ENCODE measurements at regions not wholly inside any gene's neighbourhood (a gene's known extent, or its start where the extent isn't known, plus 50 kb on each side); places are given as distances from the start of the nearest gene placed in this dataset.

DNA sequence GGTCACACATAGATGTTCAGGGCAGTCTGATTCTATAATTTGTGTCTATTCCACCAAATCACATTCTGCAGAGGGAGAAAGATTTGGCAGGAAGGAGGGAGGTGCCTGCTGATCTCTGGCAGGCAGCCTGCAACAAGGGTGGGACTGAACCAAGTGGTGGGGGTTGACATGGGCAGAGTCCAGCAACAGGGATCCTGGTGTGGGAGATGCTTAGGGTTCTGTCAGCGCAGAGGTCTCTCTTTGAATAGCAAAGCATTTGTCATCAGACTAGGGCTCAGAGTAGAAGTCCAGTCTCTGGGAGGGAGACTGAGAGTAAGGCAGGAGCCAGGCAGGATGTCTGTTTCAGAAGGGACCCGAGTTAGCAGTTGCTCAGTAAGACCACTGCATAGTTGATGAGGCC is 94.6 kb downstream of the UTP18 start:
- no peak for ATAC-seq
- Histone ChIP-seq H4K20me1 (replicated peaks; ENCODE audit: control insufficient read depth, insufficient read depth, low read length) (no peaks in the 10 kb centered on the region), H3K4me1 (replicated peaks in 1 of 2; ENCODE audit: control insufficient read depth in 2 of 2, insufficient read depth in 2 of 2, low read length in 2 of 2) (no peaks in the 10 kb centered on the region; a peak in 1 of 5 replicates), H3K4me3 (no peak overlapping the region), H3K27ac (ENCODE audit: extremely low read depth, low read depth, low read length) (no peak overlapping the region), H3K36me3 (ENCODE audit: control insufficient read depth, insufficient read depth, low read length) (no peaks in the 10 kb centered on the region), H3K9me1 (ENCODE audit: control insufficient read depth, insufficient read depth, low read length) (no peaks in the 10 kb centered on the region), H2AFZ (ENCODE audit: low read depth, low read length) (no peak overlapping the region), H3K9ac (ENCODE audit: insufficient read depth in 1 of 2, low read depth in 2 of 2, low read length in 2 of 2) (no peak overlapping the region), H3K4me2 (ENCODE audit: insufficient read depth, low read length) (no peak overlapping the region), H3K79me2 (ENCODE audit: control insufficient read depth, insufficient read depth, low read length) (no peaks in the 10 kb centered on the region), H3K9me3 (replicated peaks; ENCODE audit: control insufficient read depth, insufficient read depth, low read depth, low read length) (no peaks in the 10 kb centered on the region), H3K27me3 (ENCODE audit: control insufficient read depth in 2 of 2, insufficient read depth in 2 of 2, low read length in 2 of 2) (peaks cover 2 to 41% of the 10 kb centered on the region in 2 experiments; a peak in 3 of 5 replicates)
- no peak for FAIRE-seq
- ChIA-PET CTCF (ENCODE audit: low intra/inter-chr PET ratio) (no interaction called here), POLR2A (interaction anchor here (0.9 to 1.3 kb wide), 2 partner anchors 9 to 12 kb away, joined by 3 to 5 read pairs; no protein-coding TSS in a partner anchor)
- TF ChIP-seq, protein P1, sequence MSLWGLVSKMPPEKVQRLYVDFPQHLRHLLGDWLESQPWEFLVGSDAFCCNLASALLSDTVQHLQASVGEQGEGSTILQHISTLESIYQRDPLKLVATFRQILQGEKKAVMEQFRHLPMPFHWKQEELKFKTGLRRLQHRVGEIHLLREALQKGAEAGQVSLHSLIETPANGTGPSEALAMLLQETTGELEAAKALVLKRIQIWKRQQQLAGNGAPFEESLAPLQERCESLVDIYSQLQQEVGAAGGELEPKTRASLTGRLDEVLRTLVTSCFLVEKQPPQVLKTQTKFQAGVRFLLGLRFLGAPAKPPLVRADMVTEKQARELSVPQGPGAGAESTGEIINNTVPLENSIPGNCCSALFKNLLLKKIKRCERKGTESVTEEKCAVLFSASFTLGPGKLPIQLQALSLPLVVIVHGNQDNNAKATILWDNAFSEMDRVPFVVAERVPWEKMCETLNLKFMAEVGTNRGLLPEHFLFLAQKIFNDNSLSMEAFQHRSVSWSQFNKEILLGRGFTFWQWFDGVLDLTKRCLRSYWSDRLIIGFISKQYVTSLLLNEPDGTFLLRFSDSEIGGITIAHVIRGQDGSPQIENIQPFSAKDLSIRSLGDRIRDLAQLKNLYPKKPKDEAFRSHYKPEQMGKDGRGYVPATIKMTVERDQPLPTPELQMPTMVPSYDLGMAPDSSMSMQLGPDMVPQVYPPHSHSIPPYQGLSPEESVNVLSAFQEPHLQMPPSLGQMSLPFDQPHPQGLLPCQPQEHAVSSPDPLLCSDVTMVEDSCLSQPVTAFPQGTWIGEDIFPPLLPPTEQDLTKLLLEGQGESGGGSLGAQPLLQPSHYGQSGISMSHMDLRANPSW (CRISPR knock-in tag; IDR thresholded peaks at IDR 0.05), result no peak
- TF ChIP-seq ATF1 (CRISPR knock-in tag; IDR thresholded peaks at IDR 0.05), result no peak
- no peak for TF ChIP-seq ATF1 (tag; IDR thresholded peaks at IDR 0.05)
- TF ChIP-seq MCM3 (IDR thresholded peaks at IDR 0.05), result no peak
- TF ChIP-seq, protein P2, sequence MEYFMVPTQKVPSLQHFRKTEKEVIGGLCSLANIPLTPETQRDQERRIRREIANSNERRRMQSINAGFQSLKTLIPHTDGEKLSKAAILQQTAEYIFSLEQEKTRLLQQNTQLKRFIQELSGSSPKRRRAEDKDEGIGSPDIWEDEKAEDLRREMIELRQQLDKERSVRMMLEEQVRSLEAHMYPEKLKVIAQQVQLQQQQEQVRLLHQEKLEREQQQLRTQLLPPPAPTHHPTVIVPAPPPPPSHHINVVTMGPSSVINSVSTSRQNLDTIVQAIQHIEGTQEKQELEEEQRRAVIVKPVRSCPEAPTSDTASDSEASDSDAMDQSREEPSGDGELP (CRISPR knock-in tag; IDR thresholded peaks at IDR 0.05; ENCODE audit: borderline replicate concordance), result no peak
- TF ChIP-seq GABPB1 (CRISPR knock-in tag; IDR thresholded peaks at IDR 0.05), result no peak
- TF ChIP-seq NONO (IDR thresholded peaks at IDR 0.05; ENCODE audit: low read depth in 2 of 2, low read length in 1 of 2), result no peak
- no peak for TF ChIP-seq NCOA1 (IDR thresholded peaks at IDR 0.05; ENCODE audit: low read depth)
- no peak for TF ChIP-seq MEIS2 (IDR thresholded peaks at IDR 0.05; ENCODE audit: partially characterized antibody)
- no peak for TF ChIP-seq FOXP1 (CRISPR knock-in tag; IDR thresholded peaks at IDR 0.05)
- TF ChIP-seq POLR2G (IDR thresholded peaks at IDR 0.05; ENCODE audit: low read depth, low read length), result no peak
- TF ChIP-seq, protein P3, sequence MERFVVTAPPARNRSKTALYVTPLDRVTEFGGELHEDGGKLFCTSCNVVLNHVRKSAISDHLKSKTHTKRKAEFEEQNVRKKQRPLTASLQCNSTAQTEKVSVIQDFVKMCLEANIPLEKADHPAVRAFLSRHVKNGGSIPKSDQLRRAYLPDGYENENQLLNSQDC (CRISPR knock-in tag; IDR thresholded peaks at IDR 0.05), result no peak
- no peak for TF ChIP-seq ZNF41 (CRISPR knock-in tag; conservative IDR thresholded peaks at IDR 0.05)
- TF ChIP-seq SMAD3 (CRISPR knock-in tag; conservative IDR thresholded peaks at IDR 0.05), result no peak
- no peak for TF ChIP-seq CBFA2T2 (conservative IDR thresholded peaks at IDR 0.05)
- TF ChIP-seq POLR2AphosphoS2 (IDR thresholded peaks at IDR 0.05; ENCODE audit: low read length), result no peak
- intact Hi-C loops (cut with micrococcal nuclease), result no loop called here
- in situ Hi-C loops (cut with MboI), result no loop called here
- no peak for DNase-seq (ENCODE audit: extremely low read depth in 1 of 4, low spot score in 3 of 4)
- no TSS peak for BruUV-seq (replicated peaks)
- 0% methylated on average over 2 of the region's 2 CpGs for WGBS (ENCODE audit: insufficient coverage, low coverage, missing lambda C conversion rate)
